ENCODE measurements at regions not wholly inside any gene's neighbourhood (a gene's known extent, or its start where the extent isn't known, plus 50 kb on each side); places are given as distances from the start of the nearest gene placed in this dataset.

DNA sequence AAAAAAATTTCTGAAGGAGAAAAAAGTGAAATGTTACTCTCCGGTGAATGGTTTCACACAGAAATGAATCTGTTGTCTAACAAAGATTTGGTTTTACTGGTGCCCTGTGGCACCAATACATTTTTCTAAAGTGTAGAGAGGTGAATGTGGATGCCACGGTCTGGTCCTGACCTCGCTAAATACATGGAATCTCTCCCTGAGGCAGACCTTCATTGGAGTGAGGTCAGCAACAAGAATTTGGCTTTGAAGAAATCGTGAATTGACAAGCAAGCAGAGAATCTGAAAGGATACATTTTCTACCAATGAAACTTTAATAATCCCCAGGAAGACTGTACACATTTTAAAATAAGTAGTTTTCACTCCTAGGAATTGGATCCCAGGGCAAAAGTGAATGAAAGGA lies 81.2 kb upstream of the OTOGL start:
- Mint-ChIP-seq H3K27ac (no peak overlapping the region), H3K9me3 (peaks cover 0 to 3% of the 10 kb centered on the region in 2 experiments; a peak in 1 of 5 replicates), H3K4me3 (no peak overlapping the region), H3K36me3 (ENCODE audit: insufficient read depth in 1 of 3, low read depth in 3 of 3) (no peaks in the 10 kb centered on the region; a peak in 1 of 7 replicates), H3K4me1 (peaks cover 0 to 5% of the 10 kb centered on the region in 2 experiments; a peak in 2 of 4 replicates), H3K27me3 (ENCODE audit: low read depth) (no peaks in the 10 kb centered on the region)
- no peaks in the 10 kb centered on the region for H3K79me2 ChIP-seq (ENCODE audit: insufficient read depth, low read length)
- no peak overlapping the region for H3K4ac ChIP-seq (ENCODE audit: low read depth, low read length)
- H2BK12ac ChIP-seq (ENCODE audit: insufficient read length, low read depth, low read length), result no peak overlapping the region
- H3K79me1 ChIP-seq (ENCODE audit: insufficient read depth, low read depth, low read length, poor library complexity, severe bottlenecking), result no peaks in the 10 kb centered on the region
- TF ChIP-seq, protein P1, sequence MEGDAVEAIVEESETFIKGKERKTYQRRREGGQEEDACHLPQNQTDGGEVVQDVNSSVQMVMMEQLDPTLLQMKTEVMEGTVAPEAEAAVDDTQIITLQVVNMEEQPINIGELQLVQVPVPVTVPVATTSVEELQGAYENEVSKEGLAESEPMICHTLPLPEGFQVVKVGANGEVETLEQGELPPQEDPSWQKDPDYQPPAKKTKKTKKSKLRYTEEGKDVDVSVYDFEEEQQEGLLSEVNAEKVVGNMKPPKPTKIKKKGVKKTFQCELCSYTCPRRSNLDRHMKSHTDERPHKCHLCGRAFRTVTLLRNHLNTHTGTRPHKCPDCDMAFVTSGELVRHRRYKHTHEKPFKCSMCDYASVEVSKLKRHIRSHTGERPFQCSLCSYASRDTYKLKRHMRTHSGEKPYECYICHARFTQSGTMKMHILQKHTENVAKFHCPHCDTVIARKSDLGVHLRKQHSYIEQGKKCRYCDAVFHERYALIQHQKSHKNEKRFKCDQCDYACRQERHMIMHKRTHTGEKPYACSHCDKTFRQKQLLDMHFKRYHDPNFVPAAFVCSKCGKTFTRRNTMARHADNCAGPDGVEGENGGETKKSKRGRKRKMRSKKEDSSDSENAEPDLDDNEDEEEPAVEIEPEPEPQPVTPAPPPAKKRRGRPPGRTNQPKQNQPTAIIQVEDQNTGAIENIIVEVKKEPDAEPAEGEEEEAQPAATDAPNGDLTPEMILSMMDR (conservative IDR thresholded peaks at IDR 0.05), result no peak
- no peaks in the 10 kb centered on the region for H3K9me3 ChIP-seq (ENCODE audit: control insufficient read depth, low read depth, low read length)
- H2AK5ac ChIP-seq (ENCODE audit: insufficient read length, low read length), result no peak overlapping the region
- H3K56ac ChIP-seq (ENCODE audit: insufficient read length, low read depth, low read length), result no peak overlapping the region
- no peaks in the 10 kb centered on the region for H3K23me2 ChIP-seq (ENCODE audit: insufficient read length, low read depth, low read length, poor library complexity, severe bottlenecking)
- no peaks in the 10 kb centered on the region for H4K20me1 ChIP-seq (ENCODE audit: control insufficient read depth, insufficient read depth, insufficient read length)
- no CpG with 5 or more reads among the region's 4 CpGs for WGBS (ENCODE audit: extremely low coverage, insufficient read length, low lambda C conversion rate)
- no peak overlapping the region for H3K18ac ChIP-seq (ENCODE audit: insufficient read length, low read depth, low read length)
- H2BK20ac ChIP-seq (ENCODE audit: low read depth, low read length, poor library complexity, severe bottlenecking), result no peak overlapping the region
- no peak overlapping the region for H2BK5ac ChIP-seq (ENCODE audit: insufficient read length, low read length)
- no peak overlapping the region for H4K5ac ChIP-seq (ENCODE audit: insufficient read length, low read depth, low read length)
- no peak overlapping the region for H3K27ac ChIP-seq (ENCODE audit: insufficient read length, low read depth, low read length)
- H3K23ac ChIP-seq (ENCODE audit: insufficient read length, low read depth, low read length), result no peak overlapping the region
- H3K9ac ChIP-seq (ENCODE audit: extremely low read depth, insufficient read length, low read length), result no peak overlapping the region
- no peak overlapping the region for H2BK15ac ChIP-seq (ENCODE audit: low read depth, low read length)
- H4K91ac ChIP-seq (ENCODE audit: insufficient read length, low read depth, low read length), result no peak overlapping the region
- no peak overlapping the region for H4K8ac ChIP-seq (replicated peaks; ENCODE audit: insufficient read length, low read depth, low read length)
- no peak overlapping the region for H3T11ph ChIP-seq (ENCODE audit: low read length)
- H3K27me3 ChIP-seq (ENCODE audit: insufficient read depth, low read length), result no peaks in the 10 kb centered on the region
- H2BK120ac ChIP-seq (ENCODE audit: low read depth, low read length, poor library complexity, severe bottlenecking), result no peak overlapping the region
- DNase-seq, result no peak
- no peak overlapping the region for H2AFZ ChIP-seq (ENCODE audit: low read length)
- H3K4me1 ChIP-seq (ENCODE audit: insufficient read depth, low read length), result peaks cover 3% of the 10 kb centered on the region; the same call in 1 of the 2 replicates
- no peak overlapping the region for H3K14ac ChIP-seq (ENCODE audit: insufficient read depth, low read length)
- no peak overlapping the region for H3K4me2 ChIP-seq (ENCODE audit: insufficient read depth, insufficient read length, low read length)
